Suprapubic skin (tissue), 4 donors: ENCODE measurements at regions not wholly inside any gene's neighbourhood (a gene's known extent, or its start where the extent isn't known, plus 50 kb on each side); places are given as distances from the start of the nearest gene placed in this dataset.

ENCODE experiments used
- CTCF ChIP-seq, 2 donors: fragments of 200-600 bp in 1 of 2; fragments of 450-650 bp in 1 of 2; sonication (generic) in 1 of 2; IDR thresholded peaks; one replicate each; pipeline ENCODE4 v1.5.1; 2016 to 2019; ENCODE audit warnings: antibody characterized with exemption in 2 of 2, mild to moderate bottlenecking in 1 of 2, moderate library complexity in 1 of 2
- POLR2A ChIP-seq, 2 donors: fragments of 450-650 bp; IDR thresholded peaks; one replicate each; pipeline ENCODE4 v1.6.1; 2017; ENCODE audit warnings: antibody characterized with exemption in 2 of 2, mild to moderate bottlenecking in 2 of 2, moderate library complexity in 2 of 2
- POLR2AphosphoS5 ChIP-seq, 3 donors: sonication (generic); formaldehyde crosslinking; IDR thresholded peaks; one replicate each; pipeline ENCODE4 v1.6.1; 2017; ENCODE audit warnings: antibody characterized with exemption in 3 of 3

GRCh38 chr1:4344065-4344732 lies 310.2 kb upstream of the AJAP1 start:
- no peak for TF ChIP-seq POLR2A (IDR thresholded peaks at IDR 0.05)
- no peak for TF ChIP-seq CTCF (IDR thresholded peaks at IDR 0.05)
- no peak for TF ChIP-seq POLR2AphosphoS5 (IDR thresholded peaks at IDR 0.05)
